ENCODE measurements at regions not wholly inside any gene's neighbourhood (a gene's known extent, or its start where the extent isn't known, plus 50 kb on each side); places are given as distances from the start of the nearest gene placed in this dataset.

GRCh38 chr13:105058517-105058916 is 1476.9 kb downstream of the EFNB2 start:
- no peak for TF ChIP-seq CTCF (IDR thresholded peaks at IDR 0.05; ENCODE audit: control extremely low read depth in 1 of 3, insufficient read depth in 1 of 3, low read depth in 1 of 3, low read length in 3 of 3)
- no peak for TF ChIP-seq POLR2AphosphoS5 (IDR thresholded peaks at IDR 0.05; ENCODE audit: low read depth, low read length)
- no peak for TF ChIP-seq EZH2 (IDR thresholded peaks at IDR 0.05; ENCODE audit: low read depth, low read length, severe bottlenecking)
- TF ChIP-seq CREB1 (IDR thresholded peaks at IDR 0.05) = no peak
- TF ChIP-seq POLR2A (IDR thresholded peaks at IDR 0.05; ENCODE audit: control extremely low read depth in 1 of 2, low read depth in 2 of 2, low read length in 2 of 2) = no peak
- no peak for TF ChIP-seq KDM1A (IDR thresholded peaks at IDR 0.05; ENCODE audit: borderline replicate concordance, low read length)
